ENCODE measurements at regions not wholly inside any gene's neighbourhood (a gene's known extent, or its start where the extent isn't known, plus 50 kb on each side); places are given as distances from the start of the nearest gene placed in this dataset.

DNA sequence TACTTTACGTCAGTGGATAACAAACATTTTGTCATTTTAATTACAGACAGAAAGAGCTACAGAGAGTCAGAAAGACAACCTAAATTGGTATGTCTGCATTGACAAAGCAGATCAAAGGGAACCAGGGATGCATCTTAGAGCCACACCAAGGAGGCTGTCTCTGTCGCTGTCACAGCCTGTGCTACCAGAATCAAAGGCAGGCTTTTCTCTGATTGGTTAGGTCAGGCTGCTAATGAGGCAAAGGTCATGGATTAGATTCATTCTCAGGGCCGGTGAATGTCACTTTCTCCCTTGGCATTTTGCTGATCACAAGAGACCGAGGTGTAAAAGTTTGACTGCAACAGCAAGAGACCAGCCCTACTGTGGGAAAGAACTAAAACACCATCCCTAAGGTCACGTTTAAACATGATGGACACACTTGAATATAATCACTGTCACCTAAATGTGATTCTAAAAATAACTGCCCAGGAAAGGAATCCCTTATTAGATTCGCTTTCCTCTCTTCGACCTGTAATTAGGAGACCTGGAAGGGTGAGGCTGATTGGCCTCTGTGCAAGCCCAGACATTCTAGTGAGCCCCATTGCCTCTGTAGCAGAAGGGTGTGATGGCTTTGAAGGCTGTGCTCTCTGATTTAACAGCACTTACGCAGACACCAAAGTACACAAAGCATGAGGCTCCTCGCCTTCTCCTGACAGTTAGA, 314.4 kb upstream of the NBEA start:
- DNase-seq (ENCODE audit: low read depth), result no peak

GRCh38 chr13:34628209-34628682, 313.8 kb upstream of the NBEA start:
- no peak for DNase-seq (ENCODE audit: low read depth)

DNA sequence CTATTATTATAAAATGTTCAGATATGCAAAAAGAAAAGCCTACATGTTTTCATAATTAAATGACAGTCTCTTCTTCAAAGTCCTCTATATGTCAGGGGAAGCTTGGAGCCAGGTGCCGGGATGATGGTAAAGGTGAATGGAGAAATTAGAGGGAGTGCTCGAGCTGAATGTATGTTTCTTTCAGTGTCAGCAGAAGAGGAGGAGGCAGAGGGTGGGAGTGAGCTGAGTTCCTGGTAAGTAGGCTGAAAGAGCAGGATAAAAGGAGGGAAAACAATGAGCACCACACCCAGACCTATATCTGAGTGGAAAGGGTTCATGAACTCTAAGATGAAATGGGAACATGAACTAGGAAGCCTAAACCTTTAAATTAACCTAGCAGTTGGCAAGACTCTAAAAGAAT, 307.6 kb upstream of the NBEA start:
- DNase-seq (ENCODE audit: low read depth), result no peak

DNA sequence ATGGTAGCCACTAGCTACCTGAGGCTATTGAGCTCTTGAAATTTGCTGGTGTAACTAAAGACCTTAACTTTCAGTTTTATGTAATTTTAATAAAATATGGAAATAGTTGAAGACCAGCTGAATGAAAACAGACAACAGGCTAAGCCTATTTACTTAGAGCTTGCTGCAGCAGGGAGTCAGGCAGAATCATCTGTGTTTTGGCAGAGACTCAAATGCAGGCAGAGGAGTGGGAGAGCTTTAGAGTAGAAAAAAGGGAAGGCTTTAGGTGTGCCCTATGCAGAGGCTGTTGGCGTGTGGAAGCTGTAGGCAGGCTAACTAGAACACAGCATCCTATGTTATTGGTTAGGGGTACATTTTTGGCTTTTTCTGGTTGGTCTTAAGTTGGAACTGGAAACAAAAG, 304.9 kb upstream of the NBEA start:
- DNase-seq (ENCODE audit: low read depth), result no peak

DNA sequence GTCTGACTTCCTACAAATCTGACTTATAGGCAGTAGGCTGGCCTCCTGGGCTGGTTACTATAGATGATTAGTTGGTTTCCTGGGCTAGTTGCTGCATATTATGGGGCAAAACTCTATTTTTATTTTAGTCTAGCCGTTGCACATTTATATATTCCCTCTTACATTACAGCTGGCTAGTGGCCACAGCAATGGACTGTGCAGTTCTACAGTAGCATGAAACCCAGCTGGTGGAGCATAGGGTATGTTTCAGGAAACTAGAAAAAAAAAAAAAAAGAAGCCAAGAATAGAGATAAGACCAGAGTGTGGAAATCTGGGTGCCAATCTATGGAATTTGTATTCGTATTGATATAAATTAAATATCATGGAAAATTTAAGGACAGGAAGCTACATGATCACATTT, 304.4 kb upstream of the NBEA start:
- DNase-seq (ENCODE audit: low read depth), result no peak

DNA sequence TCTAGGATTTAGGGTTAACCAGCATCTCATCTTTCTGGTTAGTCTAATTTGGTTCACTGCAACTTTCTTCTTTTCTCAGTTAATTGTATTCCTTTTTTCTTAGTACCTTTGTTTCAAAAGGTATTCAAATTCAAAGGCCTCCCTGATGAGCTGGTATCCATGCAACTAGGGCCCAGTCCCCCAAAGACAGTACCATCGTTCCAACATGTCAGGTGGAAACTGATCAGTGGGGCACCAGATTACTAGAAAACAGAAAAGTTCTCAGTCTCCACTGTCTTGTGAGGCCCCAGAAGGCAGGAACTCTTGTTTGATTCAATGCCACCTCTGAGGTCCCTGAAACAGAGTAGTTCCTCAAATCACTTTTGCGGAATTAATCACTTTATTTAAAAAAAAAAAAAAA, 303.2 kb upstream of the NBEA start:
- no peak for DNase-seq (ENCODE audit: low read depth)

GRCh38 chr13:34640179-34640992, 301.7 kb upstream of the NBEA start:
- DNase-seq (ENCODE audit: low read depth), result no peak

- DNase-seq (ENCODE audit: low read depth), result no peak
Observed at GRCh38 chr13:34640993-34641330, 301.1 kb upstream of the NBEA start.

- DNase-seq (ENCODE audit: low read depth), result no peak
Observed at GRCh38 chr13:34647379-34648150, 294.5 kb upstream of the NBEA start.

- no peak for DNase-seq (ENCODE audit: low read depth)
Observed at GRCh38 chr13:34654203-34654602, 287.9 kb upstream of the NBEA start.

DNA sequence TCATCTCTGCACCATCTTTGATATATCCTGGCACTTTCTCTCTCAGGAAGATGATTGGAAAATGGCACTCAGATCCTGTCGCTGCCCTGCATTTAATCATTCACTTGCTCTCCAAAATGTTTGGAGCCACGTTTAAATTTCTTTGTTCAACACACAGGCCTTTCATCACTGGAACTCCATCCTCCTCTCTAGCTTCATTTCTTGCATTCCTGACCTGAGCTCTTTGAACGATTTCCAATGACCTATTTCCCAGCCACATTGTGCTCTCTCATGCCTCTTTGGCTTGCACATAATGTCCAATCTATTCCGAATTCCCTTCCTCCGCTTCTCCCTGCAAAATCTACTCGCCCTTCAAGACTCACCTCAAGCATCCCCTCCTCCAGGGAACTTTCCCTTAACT, 287.4 kb upstream of the NBEA start:
- no peak for DNase-seq (ENCODE audit: low read depth)

- no peak for DNase-seq (ENCODE audit: low read depth)
Observed at GRCh38 chr13:34655554-34655953, 286.5 kb upstream of the NBEA start.

GRCh38 chr13:34657716-34658115, 284.4 kb upstream of the NBEA start:
- DNase-seq (ENCODE audit: low read depth), result no peak

DNA sequence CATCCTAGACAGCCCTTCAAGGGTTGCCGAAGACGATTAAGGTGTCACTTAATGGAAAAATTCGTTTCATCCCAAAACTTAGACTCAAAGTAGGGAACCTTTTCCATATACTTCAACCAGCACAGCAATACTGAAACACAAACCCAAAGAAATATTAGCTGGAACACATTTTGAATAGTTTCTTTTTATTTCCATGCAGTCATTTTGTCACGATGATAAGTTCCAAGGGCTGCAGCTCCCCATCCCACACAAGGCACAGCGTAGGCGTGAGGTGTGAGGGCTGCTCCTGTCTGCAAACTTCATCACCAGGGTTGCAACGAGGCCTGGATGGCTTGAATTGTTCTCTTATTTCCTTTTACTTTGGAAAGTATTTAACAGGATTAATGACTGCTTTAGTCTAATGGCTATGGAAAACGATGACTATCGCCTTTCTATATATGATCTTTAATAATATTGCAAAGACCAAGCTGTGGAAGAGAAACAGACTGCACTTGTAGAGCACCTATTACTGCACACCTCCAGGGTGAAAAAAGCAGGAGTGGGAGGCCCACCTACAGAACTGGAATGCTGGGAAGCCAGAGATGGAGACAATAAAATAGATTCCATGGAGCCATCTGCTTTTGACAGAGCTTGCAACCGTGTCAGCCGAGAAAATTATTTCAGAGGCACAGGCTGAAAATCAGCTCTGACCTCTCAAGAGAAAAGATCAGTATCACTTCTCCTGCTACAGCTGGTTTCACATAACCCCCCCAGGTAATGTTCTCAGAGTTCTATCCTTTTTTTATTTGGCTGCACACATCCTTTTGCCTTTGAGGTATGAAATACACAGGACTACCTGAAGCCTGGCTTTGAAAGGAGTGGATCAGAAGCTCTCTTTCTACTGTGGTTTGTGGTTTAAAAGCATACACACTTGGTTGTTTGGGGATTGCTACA, 274.5 kb upstream of the NBEA start:
- DNase-seq (ENCODE audit: low read depth), result no peak

GRCh38 chr13:34671137-34671536, 270.9 kb upstream of the NBEA start:
- DNase-seq (ENCODE audit: low read depth), result no peak

- DNase-seq (ENCODE audit: low read depth), result no peak
Observed at GRCh38 chr13:34672631-34673030, 269.4 kb upstream of the NBEA start.

DNA sequence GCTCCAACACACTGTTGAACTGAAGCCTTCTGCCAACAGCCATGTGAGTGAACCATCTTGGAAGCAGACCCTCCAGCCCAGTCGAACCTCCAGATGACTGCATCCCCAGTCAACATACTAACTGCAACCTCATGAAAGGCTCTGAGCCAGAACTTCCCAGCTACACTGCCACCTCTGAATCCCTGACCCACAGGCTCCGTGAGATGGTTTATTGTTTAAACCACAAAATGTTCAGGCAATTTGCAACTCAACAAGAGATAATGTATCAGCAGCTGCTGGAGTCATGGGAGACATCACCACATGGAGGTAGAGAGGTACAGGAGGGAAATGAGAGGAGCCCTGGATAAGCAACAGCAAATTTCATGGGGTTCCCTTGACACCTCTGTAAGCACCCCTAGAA, 266.4 kb upstream of the NBEA start:
- DNase-seq (ENCODE audit: low read depth), result no peak

DNA sequence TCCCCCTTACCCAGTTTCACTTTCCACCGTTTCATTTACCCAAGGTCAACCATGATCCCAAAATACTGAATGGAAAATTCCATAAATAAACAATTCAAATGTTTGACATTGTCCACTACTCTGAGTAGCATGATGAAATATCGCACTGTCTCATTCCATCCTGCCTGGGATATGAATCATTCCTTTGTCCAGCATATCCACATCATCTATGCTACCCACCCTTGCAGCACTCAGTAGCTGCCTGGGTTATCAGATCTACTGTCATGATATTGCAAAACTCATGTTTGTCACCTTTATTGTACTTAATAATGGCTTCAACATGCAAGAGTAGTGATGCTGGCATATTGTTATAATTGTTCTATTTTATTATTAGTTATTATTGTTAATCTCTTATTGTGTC, 263.9 kb upstream of the NBEA start:
- DNase-seq (ENCODE audit: low read depth), result no peak

DNA sequence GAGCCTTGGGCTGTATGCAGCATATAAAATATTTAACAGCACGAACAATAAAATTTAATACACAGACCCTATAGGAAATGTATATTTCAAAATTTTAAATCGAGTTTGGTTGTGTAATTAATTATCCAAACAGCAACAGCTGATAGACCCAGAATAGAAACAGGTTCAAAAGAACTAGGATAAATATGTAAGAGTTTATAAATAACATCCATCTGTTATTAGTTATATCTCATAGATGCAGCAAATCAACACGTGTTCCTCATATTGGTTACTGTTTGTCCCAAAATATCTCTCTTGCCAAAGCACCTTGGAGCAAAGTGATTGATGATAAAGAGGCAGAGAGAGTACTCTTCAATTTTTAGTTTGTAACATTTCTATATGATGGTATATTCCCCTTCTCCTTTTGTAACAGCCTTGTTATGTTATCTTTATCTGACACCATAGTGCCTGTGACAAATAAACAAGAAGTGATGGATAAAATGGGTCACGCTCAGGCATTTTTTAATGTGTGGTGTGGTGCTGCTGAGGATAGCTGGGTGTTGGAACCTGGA, 260.6 kb upstream of the NBEA start:
- no peak for DNase-seq (ENCODE audit: low read depth)

DNA sequence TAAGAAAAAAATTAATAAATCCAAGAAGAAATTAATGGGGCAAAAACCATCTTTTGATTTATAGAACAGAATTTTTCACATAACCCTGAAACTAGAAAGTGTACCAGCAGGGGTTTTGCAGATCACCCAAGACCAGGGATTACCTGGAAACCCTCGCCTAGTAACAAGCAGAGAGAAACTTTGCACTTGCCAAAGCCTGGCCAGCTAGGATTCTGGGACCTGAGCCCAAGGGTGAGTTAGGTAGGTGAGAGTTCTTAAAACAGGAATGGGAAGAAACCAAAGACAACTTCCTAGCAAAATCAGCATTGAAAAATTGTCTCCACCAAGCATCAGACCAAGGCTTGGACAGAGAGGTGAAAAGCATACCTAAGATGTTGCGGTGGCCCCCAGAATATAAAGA, 247.0 kb upstream of the NBEA start:
- no peak for DNase-seq (ENCODE audit: low read depth)

GRCh38 chr13:34696296-34696695, 245.8 kb upstream of the NBEA start:
- DNase-seq (ENCODE audit: low read depth), result no peak

DNA sequence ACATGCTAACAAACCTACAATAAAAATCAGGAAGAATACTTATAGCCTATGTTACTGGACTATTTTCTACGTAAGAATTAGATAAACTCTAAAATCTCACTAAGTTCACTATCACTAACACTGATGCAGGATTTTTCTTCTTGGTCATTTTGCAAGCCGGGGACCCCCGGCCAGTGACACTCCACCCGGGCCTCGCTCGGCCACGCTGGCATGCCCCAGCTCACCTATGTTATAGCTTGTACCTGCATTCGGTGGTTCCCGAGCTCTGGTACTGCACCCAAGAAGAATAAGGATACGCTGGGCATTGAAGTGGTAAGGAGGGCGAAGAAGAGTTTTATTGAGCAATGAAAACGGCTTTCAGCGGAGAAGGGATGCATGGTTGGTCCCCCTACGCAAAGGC, 245.3 kb upstream of the NBEA start:
- DNase-seq (ENCODE audit: low read depth), result no peak

Measured in stimulated activated CD4-positive, alpha-beta T cell treated with anti-CD3 and anti-CD28 coated beads, Interleukin-2, amount 100 ng/mL, for 4 hours (primary cell).